HG03060 (cell line): ENCODE measurements at regions not wholly inside any gene's neighbourhood (a gene's known extent, or its start where the extent isn't known, plus 50 kb on each side); places are given as distances from the start of the nearest gene placed in this dataset.

Experiments used
- ATAC-seq: cut with Tn5 transposase; IDR thresholded peaks from one replicate; pipeline ENCODE4 v1.9.1; 2021; ENCODE audit warnings: low read depth, moderate number of reproducible peaks; ENCODE audit not compliant: unreplicated experiment

GRCh38 chr15:97790180-97790579, 170.3 kb upstream of the ARRDC4 start:
- ATAC-seq = no peak

- ATAC-seq = no peak
These were observed 168.4 kb upstream of the ARRDC4 start for GRCh38 chr15:97791824-97792792.

- ATAC-seq = no peak
These were observed 155.6 kb upstream of the ARRDC4 start for GRCh38 chr15:97804950-97805349.

- ATAC-seq = no peak
These were observed 153.7 kb upstream of the ARRDC4 start for GRCh38 chr15:97806766-97807165.

- no peak for ATAC-seq
These were observed 144.7 kb upstream of the ARRDC4 start for GRCh38 chr15:97815835-97816234.

GRCh38 chr15:97817276-97817890, 143.1 kb upstream of the ARRDC4 start:
- ATAC-seq = no peak

GRCh38 chr15:97836003-97836402, 124.5 kb upstream of the ARRDC4 start:
- no peak for ATAC-seq

- ATAC-seq = no peak
These were observed 122.6 kb upstream of the ARRDC4 start for GRCh38 chr15:97837896-97838295.

- ATAC-seq = no peak
These were observed 121.8 kb upstream of the ARRDC4 start for GRCh38 chr15:97838606-97839210.

GRCh38 chr15:97840501-97840900, 120.0 kb upstream of the ARRDC4 start:
- no peak for ATAC-seq

- no peak for ATAC-seq
These were observed 118.9 kb upstream of the ARRDC4 start for GRCh38 chr15:97841558-97841957.

GRCh38 chr15:97849183-97849582, 111.3 kb upstream of the ARRDC4 start:
- no peak for ATAC-seq

- no peak for ATAC-seq
These were observed 102.2 kb upstream of the ARRDC4 start for GRCh38 chr15:97858296-97858695.

GRCh38 chr15:97861529-97862260, 98.8 kb upstream of the ARRDC4 start:
- no peak for ATAC-seq

GRCh38 chr15:97866959-97867358, 93.5 kb upstream of the ARRDC4 start:
- ATAC-seq = no peak

- no peak for ATAC-seq
These were observed 92.6 kb upstream of the ARRDC4 start for GRCh38 chr15:97867870-97868269.

GRCh38 chr15:97868981-97869380, 91.5 kb upstream of the ARRDC4 start:
- no peak for ATAC-seq

GRCh38 chr15:97870771-97871170, 89.7 kb upstream of the ARRDC4 start:
- ATAC-seq = no peak

GRCh38 chr15:97874139-97874538, 86.4 kb upstream of the ARRDC4 start:
- no peak for ATAC-seq

- ATAC-seq = no peak
These were observed 85.4 kb upstream of the ARRDC4 start for GRCh38 chr15:97875025-97875512.
